ENCODE measurements at regions not wholly inside any gene's neighbourhood (a gene's known extent, or its start where the extent isn't known, plus 50 kb on each side); places are given as distances from the start of the nearest gene placed in this dataset.

GRCh38 chr16:85383836-85384832 lies 229.0 kb upstream of the GSE1 start:
- DNase-seq (ENCODE audit: low spot score) (no peak), FAIRE-seq (no peak), ATAC-seq (no peak; the same call in 2 of the 3 replicates)
- no peaks in the 10 kb centered on the region; the same call in 1 of the 2 replicates for H4K20me1 ChIP-seq (ENCODE audit: insufficient read depth, low read length)
- H3K9ac ChIP-seq (ENCODE audit: insufficient read depth, low read depth, low read length), result no peak overlapping the region
- no TSS peak for BruUV-seq (replicated peaks)
- no peak overlapping the region for H2AFZ ChIP-seq (ENCODE audit: low read length)
- peaks cover 58% of the 10 kb centered on the region for H3K4me1 ChIP-seq (ENCODE audit: insufficient read depth, low read length)
- H3K4me2 ChIP-seq (ENCODE audit: low read depth, low read length), result peak overlapping the region; percentile 56
- no peaks in the 10 kb centered on the region for H3K9me3 ChIP-seq (ENCODE audit: low read length)
- peaks cover 3 to 25% of the 10 kb centered on the region in 2 experiments; a peak in 3 of 5 replicates for H3K27me3 ChIP-seq (ENCODE audit: control insufficient read depth in 1 of 2, insufficient read depth in 2 of 2, low read length in 2 of 2)
- no peak overlapping the region for H3K27ac ChIP-seq (ENCODE audit: extremely low read length, insufficient read depth, low read length)
- intact Hi-C loops (cut with micrococcal nuclease; ENCODE audit: unreplicated experiment) (no loop called here), in situ Hi-C loops (cut with HindIII; ENCODE audit: extremely low pct_ligation_motif_present, low pct_unique_long_range_greater_than_20kb) (no loop called here)
- no peaks in the 10 kb centered on the region for H3K36me3 ChIP-seq (replicated peaks in 1 of 2; ENCODE audit: control insufficient read depth in 1 of 2, insufficient read depth in 2 of 2, low read length in 2 of 2)
- ChIA-PET CTCF (ENCODE audit: low intra/inter-chr PET ratio, low total read pairs) (interaction anchor here (0.7 kb wide), 1 partner anchor 36 kb away, joined by 4 read pairs; no protein-coding TSS in a partner anchor), POLR2A (no interaction called here)
- no peak overlapping the region for H3K4me3 ChIP-seq (replicated peaks in 1 of 3; ENCODE audit: insufficient read depth in 1 of 3, low read depth in 2 of 3, low read length in 3 of 3)
- WGBS (ENCODE audit: low lambda C conversion rate), result 62% methylated on average over 17 of the region's 19 CpGs
- no peaks in the 10 kb centered on the region for H3K79me2 ChIP-seq (ENCODE audit: insufficient read depth, low read length)
- no peak for TF ChIP-seq ZNF737 (CRISPR knock-in tag; IDR thresholded peaks at IDR 0.05; ENCODE audit: borderline replicate concordance)
- no peak for TF ChIP-seq FIP1L1 (IDR thresholded peaks at IDR 0.05; ENCODE audit: borderline replicate concordance, insufficient read depth, low read depth, low read length)
- TF ChIP-seq ZNF891 (CRISPR knock-in tag; IDR thresholded peaks at IDR 0.05), result peak; percentile 40; the same call in 1 of the 2 replicates
- TF ChIP-seq FOSL2 (CRISPR knock-in tag; IDR thresholded peaks at IDR 0.05), result no peak
- 0 out of 2 replicates have a peak, but pooled peaks have one; percentile 39 for TF ChIP-seq ZNF318 (CRISPR knock-in tag; IDR thresholded peaks at IDR 0.05)
- peak; percentile 98 for TF ChIP-seq ZNF768 (CRISPR knock-in tag; IDR thresholded peaks at IDR 0.05)
- no peak for TF ChIP-seq GPBP1L1 (CRISPR knock-in tag; IDR thresholded peaks at IDR 0.05)
- TF ChIP-seq SIX1 (CRISPR knock-in tag; IDR thresholded peaks at IDR 0.05; ENCODE audit: borderline replicate concordance), result no peak
- no peak for TF ChIP-seq NCOA1 (CRISPR knock-in tag; IDR thresholded peaks at IDR 0.05)
- no peak for TF ChIP-seq ZBTB39 (CRISPR knock-in tag; IDR thresholded peaks at IDR 0.05)
- TF ChIP-seq ZMYM3 (CRISPR knock-in tag; IDR thresholded peaks at IDR 0.05), result 0 out of 2 replicates have a peak, but pooled peaks have one; percentile 47
